Brain pericyte (primary cell): ENCODE measurements at regions not wholly inside any gene's neighbourhood (a gene's known extent, or its start where the extent isn't known, plus 50 kb on each side); places are given as distances from the start of the nearest gene placed in this dataset.

Experiments used
- DNase-seq: peaks from one replicate; pipeline ENCODE4 v3.0.0-alpha.2; 2012; ENCODE audit warnings: low read depth, low spot score

- no peak for DNase-seq
Observed at GRCh38 chr9:10999646-11000045, 386.8 kb upstream of the PTPRD start.

GRCh38 chr9:11001546-11001945 lies 388.7 kb upstream of the PTPRD start:
- no peak for DNase-seq

GRCh38 chr9:11002705-11003104 lies 389.9 kb upstream of the PTPRD start:
- DNase-seq, result no peak

- no peak for DNase-seq
Observed at GRCh38 chr9:11003836-11004235, 391.0 kb upstream of the PTPRD start.

- no peak for DNase-seq
Observed at GRCh38 chr9:11011696-11012095, 398.9 kb upstream of the PTPRD start.

GRCh38 chr9:11016081-11016480 lies 403.3 kb upstream of the PTPRD start:
- no peak for DNase-seq

- no peak for DNase-seq
Observed at GRCh38 chr9:11023201-11023600, 410.4 kb upstream of the PTPRD start.

- no peak for DNase-seq
Observed at GRCh38 chr9:11025775-11026174, 413.0 kb upstream of the PTPRD start.

GRCh38 chr9:11038366-11038765 lies 425.6 kb upstream of the PTPRD start:
- no peak for DNase-seq

GRCh38 chr9:11039006-11039405 lies 426.2 kb upstream of the PTPRD start:
- DNase-seq, result no peak

- no peak for DNase-seq
Observed at GRCh38 chr9:11045589-11045988, 432.8 kb upstream of the PTPRD start.

GRCh38 chr9:11063263-11063662 lies 450.5 kb upstream of the PTPRD start:
- DNase-seq, result no peak

GRCh38 chr9:11064909-11065308 lies 452.1 kb upstream of the PTPRD start:
- DNase-seq, result no peak

GRCh38 chr9:11072176-11072575 lies 459.4 kb upstream of the PTPRD start:
- no peak for DNase-seq

GRCh38 chr9:11086561-11086960 lies 473.8 kb upstream of the PTPRD start:
- no peak for DNase-seq

- DNase-seq, result no peak
Observed at GRCh38 chr9:11088821-11089374, 476.1 kb upstream of the PTPRD start.

GRCh38 chr9:11092974-11093373 lies 480.2 kb upstream of the PTPRD start:
- no peak for DNase-seq

GRCh38 chr9:11097020-11097419 lies 484.2 kb upstream of the PTPRD start:
- no peak for DNase-seq

- no peak for DNase-seq
Observed at GRCh38 chr9:11103525-11103924, 490.7 kb upstream of the PTPRD start.

GRCh38 chr9:11107196-11107595 lies 494.4 kb upstream of the PTPRD start:
- DNase-seq, result no peak

- no peak for DNase-seq
Observed at GRCh38 chr9:11128156-11128555, 515.4 kb upstream of the PTPRD start.

- no peak for DNase-seq
Observed at GRCh38 chr9:11135851-11136250, 523.0 kb upstream of the PTPRD start.

GRCh38 chr9:11141357-11141756 lies 528.6 kb upstream of the PTPRD start:
- no peak for DNase-seq

- DNase-seq, result no peak
Observed at GRCh38 chr9:11142965-11143738, 530.4 kb upstream of the PTPRD start.
